Inflammatory macrophage treated with lipopolysaccharide for 4 hours (primary cell): ENCODE measurements at regions not wholly inside any gene's neighbourhood (a gene's known extent, or its start where the extent isn't known, plus 50 kb on each side); places are given as distances from the start of the nearest gene placed in this dataset.
"Not testable (repeated sequence)": the region's sequence is repeated elsewhere in the genome, so short reads cannot be mapped to it uniquely, and the experiment has no call there.

Experiments
- DNase-seq: peaks from one replicate; pipeline ENCODE4 v3.0.0-alpha.2; 2020

DNA sequence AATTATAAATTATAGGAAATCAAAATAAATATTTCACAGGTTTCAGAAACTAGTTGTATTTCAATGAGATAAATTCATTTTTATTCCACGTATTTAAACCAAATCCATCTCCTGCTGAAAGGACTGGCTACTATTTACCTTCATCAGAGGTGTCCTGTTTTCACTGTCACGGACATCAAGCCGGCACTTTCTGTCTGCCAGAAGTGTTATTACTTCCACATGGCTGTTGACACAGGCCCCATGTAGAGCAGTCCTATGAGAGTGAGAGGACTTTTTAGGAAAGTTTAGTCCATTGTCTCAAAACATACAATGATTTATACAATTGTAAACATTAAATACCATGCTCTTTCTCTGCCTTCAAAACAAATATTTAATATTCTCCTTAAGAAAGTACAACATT, 100.4 kb upstream of the ACBD5 start:
- no peak for DNase-seq

DNA sequence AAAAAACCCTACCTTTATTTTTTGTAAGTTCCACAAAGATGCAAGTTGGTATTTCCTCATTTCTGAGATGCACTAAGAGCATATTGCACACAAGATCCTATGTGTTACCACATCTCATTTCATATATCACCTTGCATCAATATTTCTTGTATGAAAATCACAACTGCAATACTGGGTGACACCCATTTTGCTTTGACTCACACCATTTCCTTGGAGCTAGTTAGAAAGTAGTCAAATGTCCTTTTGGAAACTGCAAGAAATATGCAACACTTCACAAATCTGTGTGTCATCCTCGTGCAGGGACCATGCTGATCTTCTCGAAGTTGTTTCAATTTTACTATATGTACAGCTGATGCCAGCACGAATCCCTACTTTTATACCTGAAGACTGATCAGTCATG, 94.6 kb upstream of the ACBD5 start:
- DNase-seq, result peak; percentile 52

DNA sequence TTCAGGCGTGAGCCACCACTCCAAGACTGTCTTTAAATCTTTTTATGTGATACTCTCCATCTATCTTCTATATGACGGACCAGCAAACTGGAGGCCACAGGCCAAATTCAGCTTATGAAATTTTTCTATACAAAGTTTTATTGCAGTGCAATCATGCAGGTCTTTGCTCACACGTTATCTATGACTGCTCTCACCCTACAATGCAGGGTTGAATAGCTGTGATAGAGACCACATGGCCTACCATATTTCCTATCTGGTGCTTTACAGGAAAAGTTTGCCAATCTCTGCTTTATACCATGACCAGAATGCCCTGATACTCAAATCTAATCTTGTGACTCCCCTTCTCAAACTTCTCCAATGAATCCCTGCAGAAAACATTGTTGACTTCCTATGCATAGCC, 89.5 kb upstream of the ACBD5 start:
- no peak for DNase-seq

DNA sequence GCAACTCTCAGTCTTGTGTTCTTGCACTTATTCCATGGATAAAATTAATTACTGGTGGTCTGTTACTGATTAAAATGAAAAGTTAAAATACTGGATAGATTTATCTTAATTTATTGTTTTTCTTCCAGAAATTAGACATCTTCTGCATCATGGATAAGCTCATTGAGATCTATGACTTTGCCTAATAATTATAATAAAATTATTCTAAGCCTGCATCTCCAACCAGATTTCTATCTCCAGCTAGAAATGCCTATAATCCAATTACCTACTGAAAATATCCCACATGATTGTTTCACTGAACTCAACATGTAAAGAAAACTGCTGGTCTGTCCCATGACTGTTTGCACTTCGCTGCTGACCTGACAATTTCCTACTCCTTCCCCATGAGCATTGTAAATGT, 88.3 kb upstream of the ACBD5 start:
- DNase-seq, result no peak

DNA sequence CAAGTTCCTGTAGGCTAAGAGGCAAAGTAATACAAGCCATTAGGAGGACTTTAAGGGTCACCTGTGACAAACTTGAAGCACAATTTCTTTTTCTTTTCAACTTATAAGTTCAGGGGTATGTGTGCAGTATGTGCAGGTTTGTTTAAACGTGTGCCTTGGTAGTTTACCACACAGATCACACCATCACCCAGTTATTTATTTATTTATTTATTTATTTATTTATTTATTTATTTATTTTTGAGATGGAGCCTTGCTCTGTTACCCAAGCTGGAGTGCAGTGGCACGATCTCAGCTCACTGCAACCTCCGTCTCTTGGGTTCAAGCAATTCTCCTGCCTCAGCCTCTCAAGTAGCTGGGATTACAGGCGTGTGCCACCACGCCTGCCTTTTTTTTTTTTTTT, 86.2 kb upstream of the ACBD5 start:
- DNase-seq, result not testable (repeated sequence)

DNA sequence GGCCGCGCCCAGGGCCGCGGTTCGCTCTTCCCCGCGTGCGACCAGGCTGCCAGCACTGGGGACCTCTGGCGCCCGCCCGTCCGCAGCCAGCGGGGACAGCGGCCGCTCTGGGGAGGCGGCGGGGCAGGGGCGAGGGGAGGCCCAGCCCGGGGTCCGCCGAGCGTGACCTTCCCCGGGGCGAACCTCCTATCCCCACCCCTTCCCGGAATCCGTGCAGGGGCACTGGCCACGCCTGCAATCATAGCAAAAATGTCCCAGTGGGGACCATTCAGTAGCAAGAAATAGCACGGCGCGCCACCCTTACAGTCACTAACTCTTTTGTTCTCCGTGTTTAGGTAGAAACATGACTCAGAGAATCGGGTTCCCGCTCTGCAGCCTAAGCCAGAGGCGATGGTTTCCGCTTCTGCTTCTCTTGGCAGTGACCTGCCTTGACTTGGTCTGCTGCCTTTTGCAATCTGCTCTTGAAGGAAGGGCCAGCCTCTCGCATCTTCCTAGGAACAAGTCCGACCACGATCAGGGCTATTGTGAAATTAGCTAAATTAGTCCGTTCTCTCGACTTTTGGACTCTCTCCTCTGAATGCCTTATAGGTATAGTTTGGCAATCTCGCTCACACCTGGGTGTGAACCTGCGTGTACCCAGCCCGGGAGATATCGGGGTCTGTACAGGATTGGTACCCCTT, 79.3 kb upstream of the ACBD5 start:
- DNase-seq, result peak; percentile 91

DNA sequence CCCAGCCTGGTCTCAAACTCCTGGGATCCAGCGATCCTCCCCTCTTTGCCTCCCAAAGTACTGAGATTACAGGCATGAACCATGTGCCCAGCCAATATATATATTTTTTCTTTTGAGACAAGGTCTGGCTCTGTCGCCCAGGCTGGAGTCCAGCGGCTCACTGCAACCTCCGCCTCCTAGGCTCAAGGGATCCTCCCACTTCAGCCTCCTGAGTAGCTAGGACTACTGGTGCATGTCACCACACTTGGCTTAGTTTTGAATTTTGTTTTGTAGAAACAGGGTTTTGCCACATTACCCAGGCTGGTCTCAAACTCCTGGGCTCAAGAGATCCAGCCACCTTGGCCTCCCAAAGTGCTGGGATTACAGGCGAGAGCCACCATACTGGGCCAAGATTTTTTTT, 78.5 kb upstream of the ACBD5 start:
- not testable (repeated sequence) for DNase-seq

DNA sequence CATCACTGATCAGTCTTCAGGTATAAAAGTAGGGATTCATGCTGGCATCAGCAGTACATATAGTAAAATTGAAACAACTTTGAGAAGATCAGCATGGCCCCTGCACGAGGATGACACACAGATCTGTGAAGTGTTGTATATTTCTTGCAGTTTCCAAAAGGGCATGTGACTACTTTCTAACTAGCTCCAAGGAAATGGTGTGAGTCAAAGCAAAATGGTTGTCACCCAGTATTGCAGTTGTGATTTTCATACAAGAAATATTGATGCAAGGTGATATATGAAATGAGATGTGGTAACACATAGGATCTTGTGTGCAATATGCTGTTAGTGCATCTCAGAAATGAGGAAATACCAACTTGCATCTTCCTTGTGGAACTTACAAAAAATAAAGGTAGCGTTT, 74.5 kb upstream of the ACBD5 start:
- DNase-seq, result peak; percentile 61

DNA sequence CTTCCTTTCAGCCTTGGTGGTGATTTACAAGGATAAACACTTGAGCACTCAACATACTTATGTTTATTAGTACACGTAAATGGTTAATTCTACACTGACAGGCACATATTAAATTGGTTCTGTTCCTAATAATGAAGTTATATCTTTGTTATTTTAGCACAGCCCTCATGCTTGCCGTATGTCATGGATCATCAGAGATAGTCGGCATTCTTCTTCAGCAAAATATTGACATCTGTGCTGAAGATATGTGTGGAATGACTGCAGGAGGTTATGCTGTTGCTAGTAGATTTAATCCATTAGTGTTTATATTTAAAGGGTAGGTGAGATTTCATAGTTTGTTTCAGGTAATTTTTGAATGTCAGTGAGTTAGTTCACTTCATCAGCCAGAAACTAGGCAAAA, 73.0 kb upstream of the ACBD5 start:
- DNase-seq, result not testable (repeated sequence)

DNA sequence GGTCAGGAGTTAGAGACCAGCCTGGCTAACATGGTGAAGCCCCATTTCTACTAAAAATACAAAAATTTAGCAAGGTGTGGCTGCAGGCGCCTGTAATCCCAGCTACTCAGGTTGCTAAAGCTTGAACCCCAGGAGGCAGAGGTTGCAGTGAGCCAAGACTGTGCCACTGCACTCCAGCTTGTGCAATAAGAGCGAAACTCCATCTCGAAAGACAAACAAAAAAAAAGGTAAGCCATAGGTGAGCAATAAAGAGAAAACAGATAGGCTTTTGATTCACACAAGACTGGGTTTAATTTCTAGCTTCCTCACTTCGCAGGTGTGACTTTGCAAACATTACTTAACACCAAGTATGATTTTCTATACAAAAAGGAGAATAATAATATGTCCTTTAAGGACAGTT, 72.3 kb upstream of the ACBD5 start:
- no peak for DNase-seq

DNA sequence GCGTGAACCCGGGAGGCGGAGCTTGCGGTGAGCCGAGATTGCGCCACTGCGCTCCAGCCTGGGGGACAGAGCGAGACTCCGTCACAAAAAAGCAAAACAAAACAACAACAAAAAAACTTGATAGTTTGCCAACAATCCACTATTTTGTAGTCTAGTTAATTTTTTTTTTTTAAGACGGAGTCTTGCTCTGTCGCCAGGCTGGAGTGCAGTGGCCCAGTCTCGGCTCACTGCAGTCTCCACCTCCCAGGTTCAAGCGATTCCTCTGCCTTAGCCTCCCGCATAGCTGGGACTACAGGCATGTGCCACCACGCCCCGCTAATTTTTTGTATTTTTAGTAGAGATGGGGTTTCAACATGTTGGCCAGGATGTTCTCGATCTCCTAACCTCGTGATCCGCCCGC, 71.2 kb upstream of the ACBD5 start:
- DNase-seq, result not testable (repeated sequence)

DNA sequence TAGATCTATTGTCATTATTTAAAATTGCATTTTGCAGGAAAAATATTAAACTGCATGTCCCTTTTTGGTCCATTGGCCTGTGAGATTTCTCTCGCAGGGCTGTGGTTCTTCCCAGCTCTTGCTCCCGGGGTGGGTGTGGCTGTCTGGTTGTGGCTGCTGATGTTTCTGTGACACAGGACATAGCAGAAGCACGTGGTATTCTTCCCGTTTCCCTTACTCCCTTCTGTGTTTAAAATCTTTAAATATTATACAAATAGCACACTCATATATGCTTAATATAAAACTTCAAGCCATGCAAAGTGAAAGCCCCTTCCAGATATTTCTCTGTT, 57.9 kb upstream of the ACBD5 start:
- peak; percentile 70 for DNase-seq

DNA sequence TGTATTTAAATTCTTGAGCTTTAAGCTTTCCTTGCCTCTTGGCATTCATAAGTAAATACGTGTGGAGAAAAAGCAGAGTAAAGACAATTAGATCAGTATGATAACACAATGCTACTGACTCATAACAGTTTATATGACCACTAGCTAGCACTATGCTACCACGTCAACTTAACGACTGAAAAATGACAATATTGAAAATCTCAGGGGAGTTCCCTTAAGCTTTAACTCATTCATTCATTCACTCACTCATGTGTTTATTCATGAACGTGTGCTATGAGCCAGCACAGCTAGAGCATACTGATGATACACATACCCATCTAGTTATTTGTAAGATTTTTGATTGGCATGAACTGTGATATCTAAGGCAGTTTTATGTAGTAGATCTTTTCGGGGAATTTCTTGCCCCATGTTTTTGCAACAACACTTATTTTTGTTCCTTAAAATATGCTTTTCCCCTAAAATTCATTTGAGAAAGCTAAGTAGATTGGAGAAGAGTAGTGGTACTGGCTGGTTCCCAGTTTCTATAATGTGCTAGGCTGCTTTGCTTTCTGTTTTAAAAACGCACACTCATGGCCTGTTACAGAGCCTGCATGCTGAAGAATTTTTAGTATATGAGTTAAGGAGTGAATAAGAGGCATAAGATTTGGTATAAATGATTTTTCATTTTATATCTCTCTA, 57.4 kb upstream of the ACBD5 start:
- DNase-seq, result peak; percentile 74

DNA sequence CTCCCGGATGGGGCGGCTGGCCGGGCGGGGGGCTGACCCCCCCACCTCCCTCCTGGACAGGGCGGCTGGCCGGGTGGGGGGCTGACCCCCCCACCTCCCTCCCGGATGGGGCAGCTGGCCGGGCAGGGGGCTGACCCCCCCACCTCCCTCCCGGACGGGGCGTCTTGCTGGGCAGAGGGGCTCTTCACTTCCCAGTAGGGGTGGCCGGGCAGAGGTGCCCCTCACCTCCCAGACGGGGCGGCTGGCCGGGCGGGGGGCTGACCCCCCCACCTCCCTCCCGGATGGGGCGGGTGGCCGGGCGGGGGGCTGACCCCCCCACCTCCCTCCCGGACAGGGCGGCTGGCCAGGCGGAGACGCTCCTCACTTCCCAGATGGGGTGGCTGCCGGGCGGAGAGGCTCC, 55.7 kb upstream of the ACBD5 start:
- DNase-seq, result not testable (repeated sequence)

DNA sequence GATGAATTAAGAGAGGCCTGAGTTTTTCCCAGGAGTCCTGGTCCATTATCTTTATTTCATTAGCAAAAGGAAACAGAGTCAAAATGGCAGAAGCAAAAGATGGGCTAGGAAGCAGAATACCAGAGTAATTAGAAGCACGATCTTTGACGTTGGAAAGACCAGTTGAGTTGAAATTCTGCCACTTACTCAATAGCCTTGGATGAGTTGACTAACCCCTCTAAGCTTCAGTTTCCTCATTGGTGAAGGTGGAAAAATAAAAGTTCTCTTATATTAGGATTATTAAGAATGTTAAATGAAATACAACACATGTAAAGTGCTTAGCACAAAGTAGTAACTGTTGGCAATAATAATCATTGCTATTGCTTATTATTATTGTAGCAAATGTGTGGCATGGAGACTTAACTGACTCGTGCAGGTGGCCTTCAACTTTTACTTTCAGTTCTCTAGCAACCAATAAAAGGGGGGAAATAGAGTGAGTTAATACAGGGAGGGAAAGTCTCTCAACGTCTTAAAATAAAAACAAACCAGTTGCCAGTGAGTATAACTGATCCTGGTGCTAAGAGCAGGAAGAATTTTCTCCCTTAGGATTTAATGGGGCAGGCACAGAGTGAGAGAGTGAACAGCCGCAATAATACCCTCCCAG, 50.8 kb upstream of the ACBD5 start:
- peak; percentile 30 for DNase-seq
